ENCODE measurements at regions not wholly inside any gene's neighbourhood (a gene's known extent, or its start where the extent isn't known, plus 50 kb on each side); places are given as distances from the start of the nearest gene placed in this dataset.

DNA sequence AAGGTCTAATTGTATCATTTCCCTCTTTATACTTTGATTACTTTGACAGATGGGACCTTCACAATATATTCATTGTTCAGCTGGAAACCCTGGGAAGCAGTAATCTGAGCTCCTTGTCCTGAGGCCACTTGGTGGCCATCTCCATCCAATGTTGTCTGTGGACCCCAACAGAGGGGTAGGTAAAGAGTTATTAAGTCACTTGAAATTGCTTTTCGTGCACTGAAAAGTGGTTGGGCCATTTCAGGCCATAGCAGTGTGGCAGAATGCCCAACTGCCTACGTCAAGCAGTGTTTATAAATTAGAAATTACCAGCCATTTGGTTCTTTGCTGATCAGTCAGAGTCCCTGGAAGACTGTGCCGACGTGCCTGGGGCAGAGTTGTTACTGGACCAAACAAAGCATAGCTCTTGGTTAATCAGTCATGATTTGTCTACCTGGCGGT lies 308.3 kb upstream of the USP25 start:
- Histone ChIP-seq H3K9me2 (replicated peaks; ENCODE audit: low read depth, low read length) (no peaks in the 10 kb centered on the region), H3K79me2 (ENCODE audit: insufficient read depth, low read length) (no peaks in the 10 kb centered on the region), H3K9ac (ENCODE audit: low read depth, low read length, poor library complexity, severe bottlenecking) (no peak overlapping the region), H3K36me3 (ENCODE audit: insufficient read depth, low read length) (no peaks in the 10 kb centered on the region), H3K4me1 (ENCODE audit: insufficient read depth, low read length, poor library complexity, severe bottlenecking) (no peaks in the 10 kb centered on the region), H4K20me1 (ENCODE audit: insufficient read depth, low read length, poor library complexity, severe bottlenecking) (no peaks in the 10 kb centered on the region), H2AFZ (ENCODE audit: low read length) (no peak overlapping the region), H3K27me3 (ENCODE audit: insufficient read depth, low read length, poor library complexity, severe bottlenecking) (no peaks in the 10 kb centered on the region), H3K4me2 (ENCODE audit: low read depth, low read length, poor library complexity, severe bottlenecking) (no peak overlapping the region), H3K9me3 (ENCODE audit: insufficient read depth, low read depth, low read length) (no peaks in the 10 kb centered on the region), H3K4me3 (ENCODE audit: low read length, poor library complexity, severe bottlenecking) (no peak overlapping the region), H3F3A (ENCODE audit: low read depth) (no peaks in the 10 kb centered on the region)
- no peak for TF ChIP-seq EZH2phosphoT487 (IDR thresholded peaks at IDR 0.05; ENCODE audit: borderline replicate concordance)
- TF ChIP-seq, protein P1, sequence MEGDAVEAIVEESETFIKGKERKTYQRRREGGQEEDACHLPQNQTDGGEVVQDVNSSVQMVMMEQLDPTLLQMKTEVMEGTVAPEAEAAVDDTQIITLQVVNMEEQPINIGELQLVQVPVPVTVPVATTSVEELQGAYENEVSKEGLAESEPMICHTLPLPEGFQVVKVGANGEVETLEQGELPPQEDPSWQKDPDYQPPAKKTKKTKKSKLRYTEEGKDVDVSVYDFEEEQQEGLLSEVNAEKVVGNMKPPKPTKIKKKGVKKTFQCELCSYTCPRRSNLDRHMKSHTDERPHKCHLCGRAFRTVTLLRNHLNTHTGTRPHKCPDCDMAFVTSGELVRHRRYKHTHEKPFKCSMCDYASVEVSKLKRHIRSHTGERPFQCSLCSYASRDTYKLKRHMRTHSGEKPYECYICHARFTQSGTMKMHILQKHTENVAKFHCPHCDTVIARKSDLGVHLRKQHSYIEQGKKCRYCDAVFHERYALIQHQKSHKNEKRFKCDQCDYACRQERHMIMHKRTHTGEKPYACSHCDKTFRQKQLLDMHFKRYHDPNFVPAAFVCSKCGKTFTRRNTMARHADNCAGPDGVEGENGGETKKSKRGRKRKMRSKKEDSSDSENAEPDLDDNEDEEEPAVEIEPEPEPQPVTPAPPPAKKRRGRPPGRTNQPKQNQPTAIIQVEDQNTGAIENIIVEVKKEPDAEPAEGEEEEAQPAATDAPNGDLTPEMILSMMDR (conservative IDR thresholded peaks at IDR 0.05; ENCODE audit: low read length), result no peak

DNA sequence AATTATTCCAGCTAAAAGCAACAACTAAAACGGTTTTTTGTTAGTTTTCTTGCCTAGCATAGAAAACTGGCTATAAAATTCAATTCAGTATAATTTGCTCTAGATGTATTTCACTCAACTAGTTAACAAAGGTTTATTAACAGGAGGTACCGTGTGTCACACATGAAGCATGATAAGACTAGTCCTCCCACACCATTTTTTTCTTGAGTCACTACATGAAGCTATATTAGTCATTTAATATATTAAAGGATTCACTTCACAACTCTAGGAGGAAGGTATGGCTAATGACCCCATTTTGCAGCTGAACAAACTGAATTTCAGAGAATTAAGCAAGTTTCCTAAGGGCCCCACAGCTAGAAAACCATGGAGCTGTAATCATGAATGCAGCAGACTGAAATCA lies 307.8 kb upstream of the USP25 start:
- Histone ChIP-seq H3F3A (ENCODE audit: low read depth) (no peaks in the 10 kb centered on the region), H3K9me2 (replicated peaks; ENCODE audit: low read depth, low read length) (no peaks in the 10 kb centered on the region), H3K9ac (ENCODE audit: low read depth, low read length, poor library complexity, severe bottlenecking) (no peak overlapping the region), H2AFZ (ENCODE audit: low read length) (no peak overlapping the region), H3K4me3 (ENCODE audit: low read length, poor library complexity, severe bottlenecking) (no peak overlapping the region), H3K9me3 (ENCODE audit: insufficient read depth, low read depth, low read length) (no peaks in the 10 kb centered on the region), H3K79me2 (ENCODE audit: insufficient read depth, low read length) (no peaks in the 10 kb centered on the region), H3K4me1 (ENCODE audit: insufficient read depth, low read length, poor library complexity, severe bottlenecking) (no peaks in the 10 kb centered on the region), H4K20me1 (ENCODE audit: insufficient read depth, low read length, poor library complexity, severe bottlenecking) (no peaks in the 10 kb centered on the region), H3K27me3 (ENCODE audit: insufficient read depth, low read length, poor library complexity, severe bottlenecking) (no peaks in the 10 kb centered on the region), H3K36me3 (ENCODE audit: insufficient read depth, low read length) (no peaks in the 10 kb centered on the region), H3K4me2 (ENCODE audit: low read depth, low read length, poor library complexity, severe bottlenecking) (no peak overlapping the region)
- no peak for TF ChIP-seq EZH2phosphoT487 (IDR thresholded peaks at IDR 0.05; ENCODE audit: borderline replicate concordance)
- TF ChIP-seq, protein P1 (conservative IDR thresholded peaks at IDR 0.05; ENCODE audit: low read length), result no peak

DNA sequence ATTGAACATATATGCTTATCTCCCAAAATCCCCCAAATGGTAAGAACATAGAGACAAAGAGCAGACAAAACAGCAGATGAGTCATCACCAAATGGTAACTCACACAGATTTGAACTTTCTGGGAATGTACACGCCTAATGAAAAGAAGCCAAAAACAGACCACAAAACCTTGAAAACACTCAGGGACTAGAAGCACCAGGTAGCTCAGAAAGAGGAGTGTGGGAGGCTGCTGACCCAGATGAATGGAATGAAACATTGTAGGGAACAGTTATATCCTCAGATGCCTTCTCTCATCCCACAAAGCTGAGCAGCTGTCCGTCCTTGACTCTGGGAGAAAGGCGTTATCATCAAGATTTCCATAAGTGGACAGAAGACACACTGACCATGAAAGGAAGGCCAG lies 307.0 kb upstream of the USP25 start:
- TF ChIP-seq EZH2phosphoT487 (IDR thresholded peaks at IDR 0.05; ENCODE audit: borderline replicate concordance), result no peak
- TF ChIP-seq, protein P1 (conservative IDR thresholded peaks at IDR 0.05; ENCODE audit: low read length), result no peak
- H2AFZ ChIP-seq (ENCODE audit: low read length), result no peak overlapping the region

More for the DNA sequence above, 307.0 kb upstream of the USP25 start:
- Histone ChIP-seq H3K9ac (ENCODE audit: low read depth, low read length, poor library complexity, severe bottlenecking) (no peak overlapping the region), H3K4me1 (ENCODE audit: insufficient read depth, low read length, poor library complexity, severe bottlenecking) (no peaks in the 10 kb centered on the region), H4K20me1 (ENCODE audit: insufficient read depth, low read length, poor library complexity, severe bottlenecking) (no peaks in the 10 kb centered on the region), H3K4me3 (ENCODE audit: low read length, poor library complexity, severe bottlenecking) (no peak overlapping the region), H3K4me2 (ENCODE audit: low read depth, low read length, poor library complexity, severe bottlenecking) (no peak overlapping the region), H3K9me2 (replicated peaks; ENCODE audit: low read depth, low read length) (no peaks in the 10 kb centered on the region), H3F3A (ENCODE audit: low read depth) (no peaks in the 10 kb centered on the region), H3K9me3 (ENCODE audit: insufficient read depth, low read depth, low read length) (no peaks in the 10 kb centered on the region), H3K79me2 (ENCODE audit: insufficient read depth, low read length) (no peaks in the 10 kb centered on the region), H3K36me3 (ENCODE audit: insufficient read depth, low read length) (no peaks in the 10 kb centered on the region), H3K27me3 (ENCODE audit: insufficient read depth, low read length, poor library complexity, severe bottlenecking) (no peaks in the 10 kb centered on the region)
